Gastrocnemius medialis (tissue), 4 donors: ENCODE measurements at regions not wholly inside any gene's neighbourhood (a gene's known extent, or its start where the extent isn't known, plus 50 kb on each side); places are given as distances from the start of the nearest gene placed in this dataset.

ENCODE experiments used
- POLR2A ChIP-seq, 2 donors: fragments of 450-650 bp; IDR thresholded peaks; one replicate each; pipeline ENCODE4 v1.6.1; 2017; ENCODE audit warnings: antibody characterized with exemption in 2 of 2, mild to moderate bottlenecking in 2 of 2, moderate library complexity in 2 of 2
- TF ChIP-seq, protein P1 (sequence below), 5 experiments: fragments of 450-650 bp in 3 of 5; fragments of 200-600 bp in 2 of 5; sonication (generic) in 2 of 5; IDR thresholded peaks in 4 of 5; conservative IDR thresholded peaks in 1 of 5; 1 replicate in 4 of 5; 2 replicates in 1 of 5; pipeline ENCODE4 v1.5.1; 2016 to 2019; ENCODE audit warnings: antibody characterized with exemption in 5 of 5, mild to moderate bottlenecking in 3 of 5, moderate library complexity in 3 of 5

DNA sequence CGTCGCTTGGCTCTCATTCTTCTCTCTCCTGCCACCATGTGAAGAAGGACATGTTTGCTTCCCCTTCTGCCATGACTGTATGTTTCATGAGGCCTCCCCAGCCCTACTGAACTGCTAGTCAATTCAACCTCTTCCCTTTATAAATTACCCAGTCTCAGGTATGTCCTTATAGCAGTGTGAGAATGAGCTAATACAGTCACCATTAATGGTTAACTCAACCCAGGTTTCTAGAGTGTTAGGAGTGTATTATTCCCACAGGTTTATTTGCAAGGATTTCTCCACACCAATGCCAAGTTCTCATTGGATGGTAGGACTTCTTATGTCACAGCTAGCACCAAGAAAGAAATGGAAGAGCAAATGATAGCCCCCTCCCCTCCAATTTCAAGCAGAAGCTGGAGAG, 71.9 kb downstream of the DYNAP start:
- TF ChIP-seq POLR2A (IDR thresholded peaks at IDR 0.05), result no peak
- TF ChIP-seq, protein P1, sequence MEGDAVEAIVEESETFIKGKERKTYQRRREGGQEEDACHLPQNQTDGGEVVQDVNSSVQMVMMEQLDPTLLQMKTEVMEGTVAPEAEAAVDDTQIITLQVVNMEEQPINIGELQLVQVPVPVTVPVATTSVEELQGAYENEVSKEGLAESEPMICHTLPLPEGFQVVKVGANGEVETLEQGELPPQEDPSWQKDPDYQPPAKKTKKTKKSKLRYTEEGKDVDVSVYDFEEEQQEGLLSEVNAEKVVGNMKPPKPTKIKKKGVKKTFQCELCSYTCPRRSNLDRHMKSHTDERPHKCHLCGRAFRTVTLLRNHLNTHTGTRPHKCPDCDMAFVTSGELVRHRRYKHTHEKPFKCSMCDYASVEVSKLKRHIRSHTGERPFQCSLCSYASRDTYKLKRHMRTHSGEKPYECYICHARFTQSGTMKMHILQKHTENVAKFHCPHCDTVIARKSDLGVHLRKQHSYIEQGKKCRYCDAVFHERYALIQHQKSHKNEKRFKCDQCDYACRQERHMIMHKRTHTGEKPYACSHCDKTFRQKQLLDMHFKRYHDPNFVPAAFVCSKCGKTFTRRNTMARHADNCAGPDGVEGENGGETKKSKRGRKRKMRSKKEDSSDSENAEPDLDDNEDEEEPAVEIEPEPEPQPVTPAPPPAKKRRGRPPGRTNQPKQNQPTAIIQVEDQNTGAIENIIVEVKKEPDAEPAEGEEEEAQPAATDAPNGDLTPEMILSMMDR (IDR thresholded peaks at IDR 0.05 in 4 of 5, conservative IDR thresholded peaks at IDR 0.05 in 1 of 5), result no peak
